ENCODE measurements at regions not wholly inside any gene's neighbourhood (a gene's known extent, or its start where the extent isn't known, plus 50 kb on each side); places are given as distances from the start of the nearest gene placed in this dataset.

GRCh38 chr2:121004950-121005349 lies 269.3 kb downstream of the GLI2 start:
- no peak overlapping the region for H3K9ac ChIP-seq (ENCODE audit: low read depth in 1 of 3, low read length in 3 of 3)
- H3K4me1 ChIP-seq (ENCODE audit: control insufficient read depth in 3 of 3, insufficient read depth in 3 of 3, low read length in 3 of 3): no peaks in the 10 kb centered on the region
- H3K36me3 ChIP-seq (ENCODE audit: control insufficient read depth in 3 of 3, insufficient read depth in 3 of 3, low read length in 3 of 3): no peaks in the 10 kb centered on the region
- no peaks in the 10 kb centered on the region for H3K9me3 ChIP-seq (ENCODE audit: control insufficient read depth in 3 of 3, low read length in 3 of 3)
- no peak overlapping the region for H3K27ac ChIP-seq (ENCODE audit: low read depth, low read length)
- peaks cover 0 to 2% (median 0%) of the 10 kb centered on the region in 3 donors for H3K27me3 ChIP-seq (ENCODE audit: control insufficient read depth in 3 of 3, insufficient read depth in 3 of 3, low read length in 3 of 3)
- H3K4me3 ChIP-seq (ENCODE audit: low read length in 3 of 3): no peak overlapping the region

GRCh38 chr2:121005453-121005852 lies 269.8 kb downstream of the GLI2 start:
- Histone ChIP-seq H3K4me3 (ENCODE audit: low read length in 3 of 3) (no peak overlapping the region), H3K4me1 (ENCODE audit: control insufficient read depth in 3 of 3, insufficient read depth in 3 of 3, low read length in 3 of 3) (no peaks in the 10 kb centered on the region), H3K27me3 (ENCODE audit: control insufficient read depth in 3 of 3, insufficient read depth in 3 of 3, low read length in 3 of 3) (peaks cover 0 to 2% (median 0%) of the 10 kb centered on the region in 3 donors), H3K27ac (ENCODE audit: low read depth, low read length) (no peak overlapping the region), H3K36me3 (ENCODE audit: control insufficient read depth in 3 of 3, insufficient read depth in 3 of 3, low read length in 3 of 3) (no peaks in the 10 kb centered on the region), H3K9me3 (ENCODE audit: control insufficient read depth in 3 of 3, low read length in 3 of 3) (no peaks in the 10 kb centered on the region), H3K9ac (ENCODE audit: low read depth in 1 of 3, low read length in 3 of 3) (no peak overlapping the region)

GRCh38 chr2:121006743-121007489 lies 271.2 kb downstream of the GLI2 start:
- Histone ChIP-seq H3K9me3 (ENCODE audit: control insufficient read depth in 3 of 3, low read length in 3 of 3) (no peaks in the 10 kb centered on the region), H3K36me3 (ENCODE audit: control insufficient read depth in 3 of 3, insufficient read depth in 3 of 3, low read length in 3 of 3) (no peaks in the 10 kb centered on the region), H3K27me3 (ENCODE audit: control insufficient read depth in 3 of 3, insufficient read depth in 3 of 3, low read length in 3 of 3) (peaks cover 0 to 2% (median 0%) of the 10 kb centered on the region in 3 donors), H3K9ac (ENCODE audit: low read depth in 1 of 3, low read length in 3 of 3) (no peak overlapping the region), H3K27ac (ENCODE audit: low read depth, low read length) (no peak overlapping the region), H3K4me1 (ENCODE audit: control insufficient read depth in 3 of 3, insufficient read depth in 3 of 3, low read length in 3 of 3) (no peaks in the 10 kb centered on the region), H3K4me3 (ENCODE audit: low read length in 3 of 3) (no peak overlapping the region)

GRCh38 chr2:121007490-121007853 lies 271.8 kb downstream of the GLI2 start:
- H3K27me3 ChIP-seq (ENCODE audit: control insufficient read depth in 3 of 3, insufficient read depth in 3 of 3, low read length in 3 of 3): peaks cover 0 to 2% (median 0%) of the 10 kb centered on the region in 3 donors
- no peak overlapping the region for H3K4me3 ChIP-seq (ENCODE audit: low read length in 3 of 3)
- no peaks in the 10 kb centered on the region for H3K9me3 ChIP-seq (ENCODE audit: control insufficient read depth in 3 of 3, low read length in 3 of 3)

GRCh38 chr2:121008975-121009374 lies 273.3 kb downstream of the GLI2 start:
- H3K27me3 ChIP-seq (ENCODE audit: control insufficient read depth in 3 of 3, insufficient read depth in 3 of 3, low read length in 3 of 3): peaks cover 0 to 2% (median 0%) of the 10 kb centered on the region in 3 donors
- no peak overlapping the region for H3K27ac ChIP-seq (ENCODE audit: low read depth, low read length)
- H3K9ac ChIP-seq (ENCODE audit: low read depth in 1 of 3, low read length in 3 of 3): no peak overlapping the region
- H3K36me3 ChIP-seq (ENCODE audit: control insufficient read depth in 3 of 3, insufficient read depth in 3 of 3, low read length in 3 of 3): no peaks in the 10 kb centered on the region
- H3K4me1 ChIP-seq (ENCODE audit: control insufficient read depth in 3 of 3, insufficient read depth in 3 of 3, low read length in 3 of 3): no peaks in the 10 kb centered on the region
- H3K9me3 ChIP-seq (ENCODE audit: control insufficient read depth in 3 of 3, low read length in 3 of 3): no peaks in the 10 kb centered on the region
- H3K4me3 ChIP-seq (ENCODE audit: low read length in 3 of 3): no peak overlapping the region

More at GRCh38 chr2:121007490-121007853, 271.8 kb downstream of the GLI2 start:
- H3K36me3 ChIP-seq (ENCODE audit: control insufficient read depth in 3 of 3, insufficient read depth in 3 of 3, low read length in 3 of 3): no peaks in the 10 kb centered on the region
- H3K9ac ChIP-seq (ENCODE audit: low read depth in 1 of 3, low read length in 3 of 3): no peak overlapping the region
- no peaks in the 10 kb centered on the region for H3K4me1 ChIP-seq (ENCODE audit: control insufficient read depth in 3 of 3, insufficient read depth in 3 of 3, low read length in 3 of 3)
- H3K27ac ChIP-seq (ENCODE audit: low read depth, low read length): no peak overlapping the region

GRCh38 chr2:121010998-121011397 lies 274.0 kb downstream of the TFCP2L1 start:
- Histone ChIP-seq H3K36me3 (ENCODE audit: control insufficient read depth in 3 of 3, insufficient read depth in 3 of 3, low read length in 3 of 3) (no peaks in the 10 kb centered on the region), H3K27me3 (ENCODE audit: control insufficient read depth in 3 of 3, insufficient read depth in 3 of 3, low read length in 3 of 3) (no peaks in the 10 kb centered on the region), H3K9me3 (ENCODE audit: control insufficient read depth in 3 of 3, low read length in 3 of 3) (no peaks in the 10 kb centered on the region), H3K27ac (ENCODE audit: low read depth, low read length) (no peak overlapping the region), H3K9ac (ENCODE audit: low read depth in 1 of 3, low read length in 3 of 3) (no peak overlapping the region), H3K4me3 (ENCODE audit: low read length in 3 of 3) (no peak overlapping the region), H3K4me1 (ENCODE audit: control insufficient read depth in 3 of 3, insufficient read depth in 3 of 3, low read length in 3 of 3) (no peaks in the 10 kb centered on the region)

GRCh38 chr2:121014876-121015275 lies 270.1 kb downstream of the TFCP2L1 start:
- Histone ChIP-seq H3K27me3 (ENCODE audit: control insufficient read depth in 3 of 3, insufficient read depth in 3 of 3, low read length in 3 of 3) (no peaks in the 10 kb centered on the region), H3K4me3 (ENCODE audit: low read length in 3 of 3) (no peak overlapping the region), H3K9me3 (ENCODE audit: control insufficient read depth in 3 of 3, low read length in 3 of 3) (no peaks in the 10 kb centered on the region)

GRCh38 chr2:121015971-121016485 lies 269.0 kb downstream of the TFCP2L1 start:
- H3K4me1 ChIP-seq (ENCODE audit: control insufficient read depth in 3 of 3, insufficient read depth in 3 of 3, low read length in 3 of 3): peaks cover 0 to 3% (median 0%) of the 10 kb centered on the region in 3 donors
- H3K4me3 ChIP-seq (ENCODE audit: low read length in 3 of 3): no peak overlapping the region
- H3K27me3 ChIP-seq (ENCODE audit: control insufficient read depth in 3 of 3, insufficient read depth in 3 of 3, low read length in 3 of 3): no peaks in the 10 kb centered on the region
- no peaks in the 10 kb centered on the region for H3K9me3 ChIP-seq (ENCODE audit: control insufficient read depth in 3 of 3, low read length in 3 of 3)
- no peak overlapping the region for H3K9ac ChIP-seq (ENCODE audit: low read depth in 1 of 3, low read length in 3 of 3)
- no peak overlapping the region for H3K27ac ChIP-seq (ENCODE audit: low read depth, low read length)
- H3K36me3 ChIP-seq (ENCODE audit: control insufficient read depth in 3 of 3, insufficient read depth in 3 of 3, low read length in 3 of 3): no peaks in the 10 kb centered on the region

More at GRCh38 chr2:121014876-121015275, 270.1 kb downstream of the TFCP2L1 start:
- H3K36me3 ChIP-seq (ENCODE audit: control insufficient read depth in 3 of 3, insufficient read depth in 3 of 3, low read length in 3 of 3): no peaks in the 10 kb centered on the region
- H3K27ac ChIP-seq (ENCODE audit: low read depth, low read length): no peak overlapping the region
- no peak overlapping the region for H3K9ac ChIP-seq (ENCODE audit: low read depth in 1 of 3, low read length in 3 of 3)
- H3K4me1 ChIP-seq (ENCODE audit: control insufficient read depth in 3 of 3, insufficient read depth in 3 of 3, low read length in 3 of 3): peaks cover 0 to 3% (median 0%) of the 10 kb centered on the region in 3 donors

- no peak overlapping the region for H3K4me3 ChIP-seq (ENCODE audit: low read length in 3 of 3)
- no peak overlapping the region for H3K27ac ChIP-seq (ENCODE audit: low read depth, low read length)
- no peaks in the 10 kb centered on the region for H3K9me3 ChIP-seq (ENCODE audit: control insufficient read depth in 3 of 3, low read length in 3 of 3)
- H3K36me3 ChIP-seq (ENCODE audit: control insufficient read depth in 3 of 3, insufficient read depth in 3 of 3, low read length in 3 of 3): no peaks in the 10 kb centered on the region
- no peaks in the 10 kb centered on the region for H3K27me3 ChIP-seq (ENCODE audit: control insufficient read depth in 3 of 3, insufficient read depth in 3 of 3, low read length in 3 of 3)
- H3K9ac ChIP-seq (ENCODE audit: low read depth in 1 of 3, low read length in 3 of 3): no peak overlapping the region
- peaks cover 0 to 3% (median 0%) of the 10 kb centered on the region in 3 donors for H3K4me1 ChIP-seq (ENCODE audit: control insufficient read depth in 3 of 3, insufficient read depth in 3 of 3, low read length in 3 of 3)
Measured at GRCh38 chr2:121017396-121017795, 267.6 kb downstream of the TFCP2L1 start.

Data from skeletal muscle tissue (tissue), 3 donors.